ENCODE measurements at regions not wholly inside any gene's neighbourhood (a gene's known extent, or its start where the extent isn't known, plus 50 kb on each side); places are given as distances from the start of the nearest gene placed in this dataset.

DNA sequence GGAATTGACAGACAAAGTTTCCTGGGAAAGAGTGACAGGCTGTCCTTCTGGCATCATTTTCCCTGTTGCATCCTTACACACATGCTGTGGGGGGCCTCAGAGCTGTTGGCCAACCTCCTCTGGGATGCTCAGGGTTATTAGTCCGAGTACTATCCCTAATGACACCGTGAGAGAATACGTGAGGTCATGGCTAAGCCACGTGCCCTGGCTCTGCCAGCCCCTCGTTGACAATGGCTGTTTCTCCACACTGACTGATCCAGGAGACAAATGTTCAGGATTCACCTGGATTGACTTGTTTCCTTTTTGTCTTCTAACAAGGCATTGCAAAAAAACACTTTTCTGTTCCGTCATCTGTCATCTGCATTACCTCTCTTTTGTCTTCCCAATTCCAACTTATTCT is 604.6 kb downstream of the TFAP2A start:
- no peaks in the 10 kb centered on the region for H3K36me3 ChIP-seq (ENCODE audit: control insufficient read depth in 1 of 2, insufficient read depth in 2 of 2, low read length in 2 of 2)
- ATAC-seq (no peak), DNase-seq (ENCODE audit: low read depth, low spot score) (no peak)
- no peaks in the 10 kb centered on the region for H3K27me3 ChIP-seq (ENCODE audit: insufficient read depth, low read length)
- no peaks in the 10 kb centered on the region for H4K20me1 ChIP-seq (ENCODE audit: insufficient read depth)
- TF ChIP-seq YY1 (IDR thresholded peaks at IDR 0.05; ENCODE audit: extremely low read depth, insufficient replicate concordance, low read depth, low read length) = no peak
- no peak for TF ChIP-seq CBX3 (IDR thresholded peaks at IDR 0.05; ENCODE audit: low read depth)
- TF ChIP-seq, protein P1, sequence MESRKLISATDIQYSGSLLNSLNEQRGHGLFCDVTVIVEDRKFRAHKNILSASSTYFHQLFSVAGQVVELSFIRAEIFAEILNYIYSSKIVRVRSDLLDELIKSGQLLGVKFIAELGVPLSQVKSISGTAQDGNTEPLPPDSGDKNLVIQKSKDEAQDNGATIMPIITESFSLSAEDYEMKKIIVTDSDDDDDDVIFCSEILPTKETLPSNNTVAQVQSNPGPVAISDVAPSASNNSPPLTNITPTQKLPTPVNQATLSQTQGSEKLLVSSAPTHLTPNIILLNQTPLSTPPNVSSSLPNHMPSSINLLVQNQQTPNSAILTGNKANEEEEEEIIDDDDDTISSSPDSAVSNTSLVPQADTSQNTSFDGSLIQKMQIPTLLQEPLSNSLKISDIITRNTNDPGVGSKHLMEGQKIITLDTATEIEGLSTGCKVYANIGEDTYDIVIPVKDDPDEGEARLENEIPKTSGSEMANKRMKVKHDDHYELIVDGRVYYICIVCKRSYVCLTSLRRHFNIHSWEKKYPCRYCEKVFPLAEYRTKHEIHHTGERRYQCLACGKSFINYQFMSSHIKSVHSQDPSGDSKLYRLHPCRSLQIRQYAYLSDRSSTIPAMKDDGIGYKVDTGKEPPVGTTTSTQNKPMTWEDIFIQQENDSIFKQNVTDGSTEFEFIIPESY (IDR thresholded peaks at IDR 0.05; ENCODE audit: extremely low read depth, insufficient replicate concordance, low read length) = no peak
- no peak for TF ChIP-seq EZH2phosphoT487 (IDR thresholded peaks at IDR 0.05; ENCODE audit: borderline replicate concordance)
- no peak for TF ChIP-seq FOSL1 (IDR thresholded peaks at IDR 0.05; ENCODE audit: low read depth)
- no peak for TF ChIP-seq MAX (IDR thresholded peaks at IDR 0.05)
- no peak for TF ChIP-seq POLR2A (IDR thresholded peaks at IDR 0.05; ENCODE audit: borderline replicate concordance, extremely low read depth, insufficient read depth, insufficient read length)
- TF ChIP-seq, protein P2, sequence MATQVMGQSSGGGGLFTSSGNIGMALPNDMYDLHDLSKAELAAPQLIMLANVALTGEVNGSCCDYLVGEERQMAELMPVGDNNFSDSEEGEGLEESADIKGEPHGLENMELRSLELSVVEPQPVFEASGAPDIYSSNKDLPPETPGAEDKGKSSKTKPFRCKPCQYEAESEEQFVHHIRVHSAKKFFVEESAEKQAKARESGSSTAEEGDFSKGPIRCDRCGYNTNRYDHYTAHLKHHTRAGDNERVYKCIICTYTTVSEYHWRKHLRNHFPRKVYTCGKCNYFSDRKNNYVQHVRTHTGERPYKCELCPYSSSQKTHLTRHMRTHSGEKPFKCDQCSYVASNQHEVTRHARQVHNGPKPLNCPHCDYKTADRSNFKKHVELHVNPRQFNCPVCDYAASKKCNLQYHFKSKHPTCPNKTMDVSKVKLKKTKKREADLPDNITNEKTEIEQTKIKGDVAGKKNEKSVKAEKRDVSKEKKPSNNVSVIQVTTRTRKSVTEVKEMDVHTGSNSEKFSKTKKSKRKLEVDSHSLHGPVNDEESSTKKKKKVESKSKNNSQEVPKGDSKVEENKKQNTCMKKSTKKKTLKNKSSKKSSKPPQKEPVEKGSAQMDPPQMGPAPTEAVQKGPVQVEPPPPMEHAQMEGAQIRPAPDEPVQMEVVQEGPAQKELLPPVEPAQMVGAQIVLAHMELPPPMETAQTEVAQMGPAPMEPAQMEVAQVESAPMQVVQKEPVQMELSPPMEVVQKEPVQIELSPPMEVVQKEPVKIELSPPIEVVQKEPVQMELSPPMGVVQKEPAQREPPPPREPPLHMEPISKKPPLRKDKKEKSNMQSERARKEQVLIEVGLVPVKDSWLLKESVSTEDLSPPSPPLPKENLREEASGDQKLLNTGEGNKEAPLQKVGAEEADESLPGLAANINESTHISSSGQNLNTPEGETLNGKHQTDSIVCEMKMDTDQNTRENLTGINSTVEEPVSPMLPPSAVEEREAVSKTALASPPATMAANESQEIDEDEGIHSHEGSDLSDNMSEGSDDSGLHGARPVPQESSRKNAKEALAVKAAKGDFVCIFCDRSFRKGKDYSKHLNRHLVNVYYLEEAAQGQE (IDR thresholded peaks at IDR 0.05; ENCODE audit: low read depth) = no peak
- no peak for TF ChIP-seq ZFX (IDR thresholded peaks at IDR 0.05)
- ChIA-PET CTCF (no interaction called here), RAD21 (ENCODE audit: low non-redundant PET in 1 of 2, low total read pairs in 2 of 2, uncharacterized antibody in 2 of 2, unreplicated experiment in 2 of 2) (no interaction called here), POLR2A (no interaction called here)
- intact Hi-C loops (cut with micrococcal nuclease) = no loop called here
- no peak overlapping the region for H3K4me2 ChIP-seq (ENCODE audit: low read length)
- H3K4me1 ChIP-seq (ENCODE audit: control insufficient read depth in 1 of 2, insufficient read depth in 2 of 2, low read length in 2 of 2) = no peaks in the 10 kb centered on the region
- no peaks in the 10 kb centered on the region for H3K79me2 ChIP-seq (ENCODE audit: insufficient read depth, low read length)
- H3K9ac ChIP-seq (ENCODE audit: low read length) = no peak overlapping the region
- no peak overlapping the region for H2AFZ ChIP-seq (ENCODE audit: low read depth, low read length, poor library complexity, severe bottlenecking)
- H3K9me3 ChIP-seq (ENCODE audit: control insufficient read depth in 1 of 2, insufficient read depth in 1 of 2, low read depth in 1 of 2, low read length in 2 of 2) = no peaks in the 10 kb centered on the region
- H3K9me2 ChIP-seq (ENCODE audit: insufficient read depth) = no peaks in the 10 kb centered on the region; the same call in 1 of the 2 replicates
- no peak overlapping the region for H3K4me3 ChIP-seq (replicated peaks in 1 of 2; ENCODE audit: low read depth in 1 of 2, low read length in 2 of 2)
- H3K27ac ChIP-seq (ENCODE audit: low read depth, low read length) = no peak overlapping the region
- no TSS peak for BruUV-seq (replicated peaks)
